ENCODE measurements at regions not wholly inside any gene's neighbourhood (a gene's known extent, or its start where the extent isn't known, plus 50 kb on each side); places are given as distances from the start of the nearest gene placed in this dataset.

DNA sequence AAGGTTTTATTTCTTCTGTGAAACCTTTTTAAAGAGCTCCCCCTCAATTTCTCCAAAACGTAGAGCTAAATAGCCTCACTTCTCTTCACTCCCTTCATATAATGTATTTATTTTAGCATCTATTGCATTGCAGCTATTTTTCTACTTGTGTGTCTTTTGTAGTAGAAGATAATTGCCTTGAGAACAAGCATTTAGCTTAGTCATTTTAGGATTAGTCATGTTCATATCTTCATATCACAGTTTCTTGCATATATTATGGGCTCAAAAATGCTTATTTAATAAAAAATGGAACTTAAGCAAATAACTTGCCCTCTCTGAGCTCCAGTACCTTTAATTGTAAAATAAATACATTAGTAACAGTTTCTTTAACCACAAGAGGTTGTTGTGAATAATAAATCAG, 72.1 kb upstream of the SPANXC start:
- intact Hi-C loops (cut with DNase I; ENCODE audit: low total_unique reads): no loop called here
- Histone ChIP-seq H3K4me3 (no peak overlapping the region), H3K27me3 (no peaks in the 10 kb centered on the region), H3K4me1 (no peaks in the 10 kb centered on the region), H3K27ac (no peak overlapping the region), H3K9me3 (no peaks in the 10 kb centered on the region), H3K36me3 (no peaks in the 10 kb centered on the region)
- TF ChIP-seq, protein P1, sequence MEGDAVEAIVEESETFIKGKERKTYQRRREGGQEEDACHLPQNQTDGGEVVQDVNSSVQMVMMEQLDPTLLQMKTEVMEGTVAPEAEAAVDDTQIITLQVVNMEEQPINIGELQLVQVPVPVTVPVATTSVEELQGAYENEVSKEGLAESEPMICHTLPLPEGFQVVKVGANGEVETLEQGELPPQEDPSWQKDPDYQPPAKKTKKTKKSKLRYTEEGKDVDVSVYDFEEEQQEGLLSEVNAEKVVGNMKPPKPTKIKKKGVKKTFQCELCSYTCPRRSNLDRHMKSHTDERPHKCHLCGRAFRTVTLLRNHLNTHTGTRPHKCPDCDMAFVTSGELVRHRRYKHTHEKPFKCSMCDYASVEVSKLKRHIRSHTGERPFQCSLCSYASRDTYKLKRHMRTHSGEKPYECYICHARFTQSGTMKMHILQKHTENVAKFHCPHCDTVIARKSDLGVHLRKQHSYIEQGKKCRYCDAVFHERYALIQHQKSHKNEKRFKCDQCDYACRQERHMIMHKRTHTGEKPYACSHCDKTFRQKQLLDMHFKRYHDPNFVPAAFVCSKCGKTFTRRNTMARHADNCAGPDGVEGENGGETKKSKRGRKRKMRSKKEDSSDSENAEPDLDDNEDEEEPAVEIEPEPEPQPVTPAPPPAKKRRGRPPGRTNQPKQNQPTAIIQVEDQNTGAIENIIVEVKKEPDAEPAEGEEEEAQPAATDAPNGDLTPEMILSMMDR (IDR thresholded peaks at IDR 0.05): no peak
- no peak for DNase-seq

DNA sequence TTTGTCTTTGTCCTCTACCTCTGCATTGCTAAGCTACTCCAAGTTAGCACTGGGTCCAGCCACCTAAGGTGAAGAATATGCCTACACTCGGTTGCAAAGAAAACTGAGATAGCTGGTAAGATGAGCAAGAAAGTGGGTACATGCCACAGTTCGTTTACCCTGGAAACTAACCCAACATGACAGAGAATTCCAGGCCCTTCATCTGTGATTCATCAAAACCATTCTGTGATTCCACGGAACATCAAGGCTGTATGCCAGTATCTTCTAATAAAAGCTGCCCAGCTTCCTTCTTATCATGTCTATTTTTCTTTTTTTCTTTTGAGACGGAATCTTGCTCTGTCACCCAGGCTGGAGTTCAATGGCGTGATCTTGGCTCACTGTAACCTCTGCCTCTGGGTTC, 58.7 kb upstream of the SPANXC start:
- no peak overlapping the region for H3K4me3 ChIP-seq
- H3K9me3 ChIP-seq: peaks cover 0 to 4% (median 0%) of the 10 kb centered on the region in 3 donors
- no peaks in the 10 kb centered on the region for H3K27me3 ChIP-seq
- no peak overlapping the region for H3K27ac ChIP-seq
- no peaks in the 10 kb centered on the region for H3K4me1 ChIP-seq
- TF ChIP-seq, protein P1 (IDR thresholded peaks at IDR 0.05): no peak
- intact Hi-C loops (cut with DNase I; ENCODE audit: low total_unique reads): no loop called here
- DNase-seq: no peak
- no peaks in the 10 kb centered on the region for H3K36me3 ChIP-seq

Measured in tibial artery (tissue), 4 donors.